K562 (cell line): ENCODE measurements at regions not wholly inside any gene's neighbourhood (a gene's known extent, or its start where the extent isn't known, plus 50 kb on each side); places are given as distances from the start of the nearest gene placed in this dataset.

Source experiments
- ATAC-seq: fragments of 200-7000 bp; cut with Tn5 transposase; 3 replicates; pipeline ENCODE4 v1.9.1; 2020; ENCODE audit warnings: moderate library complexity
- BruUV-seq: library from RNA; stranded (reverse); fragments of 400-500 nt; replicated peaks from 2 replicates; lab custom pipeline; 2021; lab: Mats Ljungman, UMichigan
- CTCF ChIA-PET: fragments of 300-600 bp; formaldehyde crosslinking; extraction: SDS; loops from one replicate; lab custom pipeline; 2021; ENCODE audit warnings: low intra/inter-chr PET ratio; lab: Yijun Ruan, JAX
- POLR2A ChIA-PET: fragments of 300-600, 350-650 bp; sonication (Branson Sonifier 250); formaldehyde crosslinking; extraction: SDS; loops from one replicate; lab custom pipeline; 2021; ENCODE audit warnings: antibody characterized with exemption, inconsistent platforms; lab: Yijun Ruan, JAX
- DNase-seq, 4 experiments: peaks; one replicate each; pipeline versions ENCODE4 v3.0.0 to v3.0.0-alpha.2; 2011 to 2018; ENCODE audit warnings: low spot score in 3 of 4, mixed read lengths in 3 of 4; ENCODE audit errors: extremely low read depth in 1 of 4
- FAIRE-seq: peaks from 2 replicates; lab custom pipeline; 2011; peaks lifted over from hg19 to GRCh38; lab: Jason Lieb, UNC
- H2AFZ ChIP-seq: 2 replicates; pipeline ENCODE4 v1.6.0; 2011; ENCODE audit warnings: low read depth, low read length, control low read depth, inconsistent platforms
- H3K27ac ChIP-seq: fragments of 200-600 bp; 3 replicates; pipeline ENCODE4 v1.8.0; 2011; ENCODE audit warnings: low read depth, mild to moderate bottlenecking, control low read depth, inconsistent platforms, low read length, moderate library complexity, mixed read lengths; ENCODE audit errors: extremely low read depth
- H3K27me3 ChIP-seq, 2 experiments: fragments of 300-600 bp in 1 of 2; 2 replicates in 1 of 2; 3 replicates in 1 of 2; pipeline versions ENCODE4 v1.6.0 to v1.8.0; 2011; ENCODE audit warnings: inconsistent platforms in 2 of 2, low read length in 2 of 2, mild to moderate bottlenecking in 1 of 2, mixed read lengths in 1 of 2, moderate library complexity in 1 of 2; ENCODE audit not compliant: control insufficient read depth in 2 of 2, insufficient read depth in 2 of 2
- H3K36me3 ChIP-seq: fragments of 300-600 bp; 3 replicates; pipeline ENCODE4 v1.8.0; 2011; ENCODE audit warnings: mild to moderate bottlenecking, low read length, inconsistent platforms; ENCODE audit not compliant: control insufficient read depth, insufficient read depth
- H3K4me1 ChIP-seq, 2 experiments: fragments of 200-600 bp in 1 of 2; replicated peaks in 1 of 2; 2 replicates in 1 of 2; 3 replicates in 1 of 2; pipeline versions ENCODE4 v1.5.1 to v1.8.0; 2011; ENCODE audit warnings: inconsistent platforms in 2 of 2, low read length in 2 of 2, mild to moderate bottlenecking in 1 of 2, mixed read lengths in 1 of 2, moderate library complexity in 1 of 2; ENCODE audit not compliant: control insufficient read depth in 2 of 2, insufficient read depth in 2 of 2
- H3K4me2 ChIP-seq: 2 replicates; pipeline ENCODE4 v1.6.1; 2011; ENCODE audit warnings: low read length, control low read depth, inconsistent platforms, mixed read lengths; ENCODE audit not compliant: insufficient read depth
- H3K4me3 ChIP-seq: fragments of 200-600 bp; sonication (generic), shearing (Covaris generic); 2 replicates; pipeline ENCODE4 v1.5.1; 2016; ENCODE audit warnings: control low read depth, inconsistent platforms
- H3K79me2 ChIP-seq: fragments of 200-600 bp; 3 replicates; pipeline ENCODE4 v1.8.0; 2011; ENCODE audit warnings: low read length, inconsistent platforms; ENCODE audit not compliant: control insufficient read depth, insufficient read depth
- H3K9ac ChIP-seq, 2 experiments: 2 replicates each; pipeline versions ENCODE4 v1.6.0 to v1.6.1; 2011; ENCODE audit warnings: low read depth in 2 of 2, low read length in 2 of 2, control low read depth in 1 of 2, inconsistent platforms in 1 of 2, mild to moderate bottlenecking in 1 of 2, mixed read lengths in 1 of 2; ENCODE audit not compliant: insufficient read depth in 1 of 2
- H3K9me1 ChIP-seq: one replicate; pipeline ENCODE4 v1.6.0; 2011; ENCODE audit warnings: inconsistent platforms, mild to moderate bottlenecking, low read length, moderate library complexity; ENCODE audit not compliant: control insufficient read depth, insufficient read depth
- H3K9me3 ChIP-seq: replicated peaks from 2 replicates; pipeline ENCODE4 v1.5.1; 2011; ENCODE audit warnings: low read depth, low read length, inconsistent platforms; ENCODE audit not compliant: control insufficient read depth, insufficient read depth
- H4K20me1 ChIP-seq: replicated peaks from 2 replicates; pipeline ENCODE4 v1.6.1; 2011; ENCODE audit warnings: low read length, inconsistent platforms, mixed read lengths; ENCODE audit not compliant: control insufficient read depth, insufficient read depth
- BCOR ChIP-seq: fragments of 450-650 bp; IDR thresholded peaks from 2 replicates; pipeline ENCODE4 v1.6.1; 2016
- ESRRA ChIP-seq: fragments of 450-650 bp; IDR thresholded peaks from 2 replicates; pipeline ENCODE4 v1.6.1; 2014; ENCODE audit warnings: low read depth, mild to moderate bottlenecking, moderate library complexity, borderline replicate concordance
- HDAC3 ChIP-seq: fragments of 450-650 bp; IDR thresholded peaks from 2 replicates; pipeline ENCODE4 v1.6.1; 2018; ENCODE audit warnings: borderline replicate concordance, mild to moderate bottlenecking, moderate library complexity; ENCODE audit not compliant: partially characterized antibody
- L3MBTL2 ChIP-seq: fragments of 450-650 bp; IDR thresholded peaks from 2 replicates; pipeline ENCODE4 v1.6.1; 2016; ENCODE audit warnings: mild to moderate bottlenecking, moderate library complexity
- MCM5 ChIP-seq: fragments of 450-650 bp; IDR thresholded peaks from 2 replicates; pipeline ENCODE4 v1.6.1; 2016; ENCODE audit warnings: low read depth
- MECOM ChIP-seq: fragments of 250-450 bp; sonication (Bioruptor Pico); IDR thresholded peaks from 2 replicates; pipeline ENCODE4 v1.8.0; 2022; ENCODE audit warnings: inconsistent platforms
- POLR2G ChIP-seq: fragments of 200-400 bp; formaldehyde crosslinking; IDR thresholded peaks from 2 replicates; pipeline ENCODE4 v1.6.1; 2017; ENCODE audit warnings: low read depth, mild to moderate bottlenecking, antibody characterized with exemption, low read length, moderate library complexity
- TAF9B ChIP-seq: fragments of 450-650 bp; IDR thresholded peaks from 2 replicates; pipeline ENCODE4 v1.6.1; 2018; ENCODE audit warnings: mild to moderate bottlenecking; ENCODE audit not compliant: partially characterized antibody
- ZBTB5 ChIP-seq: fragments of 450-650 bp; IDR thresholded peaks from 2 replicates; pipeline ENCODE4 v1.6.1; 2017; ENCODE audit warnings: antibody characterized with exemption
- ZKSCAN1 ChIP-seq: fragments of 150-350 bp; IDR thresholded peaks from 2 replicates; pipeline ENCODE4 v1.6.1; 2016; ENCODE audit warnings: low read depth, low read length
- ZNF146 ChIP-seq: IDR thresholded peaks from one replicate; pipeline ENCODE4 v1.6.1; 2018; ENCODE audit warnings: missing compliant biosample characterization; ENCODE audit not compliant: unreplicated experiment
- ZNF512 ChIP-seq: IDR thresholded peaks from 2 replicates; pipeline ENCODE4 v1.6.1; 2016; ENCODE audit warnings: missing genetic modification characterization, missing compliant biosample characterization
- WGBS: fragments of 100-300 bp; shearing (Covaris generic); methylation state at CpG from one replicate; pipeline ENCODE4 v1.1.6; 2016; ENCODE audit warnings: low coverage, mixed read lengths; ENCODE audit not compliant: insufficient coverage; ENCODE audit errors: missing lambda C conversion rate; 5-methylcytosine and 5-hydroxymethylcytosine counted together
- in situ Hi-C: fragments of 300-500 bp; cut with MboI; formaldehyde crosslinking; loops from 4 replicates; pipeline ENCODE4 v1.15.0; 2018; ENCODE audit warnings: inconsistent platforms, mixed read lengths
- intact Hi-C: fragments of 100-400 bp; cut with micrococcal nuclease; formaldehyde crosslinking; loops from 2 replicates; pipeline ENCODE4 v1.14.2; 2022

DNA sequence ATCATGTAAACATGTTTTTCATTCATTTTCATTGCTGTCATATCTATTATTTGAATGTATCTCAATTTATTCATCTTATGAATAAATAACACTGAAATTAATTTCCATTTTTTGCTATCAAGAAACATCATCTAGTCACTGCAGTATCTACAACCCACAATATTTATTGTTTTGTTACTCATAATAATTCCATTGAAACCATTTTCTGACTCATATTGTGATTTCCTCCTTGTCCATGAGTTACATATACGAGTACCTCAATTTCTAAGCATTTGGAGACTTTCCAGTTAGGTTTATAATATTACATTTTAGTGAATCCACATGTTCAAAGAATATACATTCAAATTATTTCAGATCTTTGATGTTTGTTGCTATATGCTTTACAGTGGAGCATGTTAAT, 1524.0 kb downstream of the SLITRK1 start (continued):
- TF ChIP-seq ZNF512 (tag), result no peak
- no peak for TF ChIP-seq TAF9B
- no peak for TF ChIP-seq ZNF146 (CRISPR knock-in tag)
- no peak for TF ChIP-seq ZKSCAN1
- no peak for TF ChIP-seq POLR2G
- TF ChIP-seq L3MBTL2, result no peak
- no peak for TF ChIP-seq ZBTB5

GRCh38 chr13:82356667-82357410, 1525.4 kb downstream of the SLITRK1 start:
- H2AFZ ChIP-seq, result no peak overlapping the region
- no peak overlapping the region for H3K4me3 ChIP-seq
- no peaks in the 10 kb centered on the region for H4K20me1 ChIP-seq
- no peaks in the 10 kb centered on the region for H3K9me1 ChIP-seq
- no peak overlapping the region for H3K4me2 ChIP-seq
- no peaks in the 10 kb centered on the region for H3K27me3 ChIP-seq
- TF ChIP-seq BCOR (no peak), ESRRA (no peak), MECOM (CRISPR knock-in tag) (no peak), HDAC3 (no peak), MCM5 (no peak)
- CTCF ChIA-PET, result no interaction called here
- H3K27ac ChIP-seq, result no peak overlapping the region
- ATAC-seq, result no peak
- intact Hi-C loops, result no loop called here
- 0% methylated on average over 4 of the region's 5 CpGs for WGBS
- in situ Hi-C loops, result no loop called here
- H3K9me3 ChIP-seq, result no peaks in the 10 kb centered on the region
- POLR2A ChIA-PET, result no interaction called here
- H3K36me3 ChIP-seq, result no peaks in the 10 kb centered on the region
- DNase-seq, result no peak
- no peaks in the 10 kb centered on the region for H3K79me2 ChIP-seq
- BruUV-seq, result no TSS peak
- FAIRE-seq, result no peak
- no peaks in the 10 kb centered on the region for H3K4me1 ChIP-seq
- no peak overlapping the region for H3K9ac ChIP-seq
